ENCODE measurements at regions not wholly inside any gene's neighbourhood (a gene's known extent, or its start where the extent isn't known, plus 50 kb on each side); places are given as distances from the start of the nearest gene placed in this dataset.
"Not testable (repeated sequence)": the region's sequence is repeated elsewhere in the genome, so short reads cannot be mapped to it uniquely, and the experiment has no call there.

- TF ChIP-seq, protein P1, sequence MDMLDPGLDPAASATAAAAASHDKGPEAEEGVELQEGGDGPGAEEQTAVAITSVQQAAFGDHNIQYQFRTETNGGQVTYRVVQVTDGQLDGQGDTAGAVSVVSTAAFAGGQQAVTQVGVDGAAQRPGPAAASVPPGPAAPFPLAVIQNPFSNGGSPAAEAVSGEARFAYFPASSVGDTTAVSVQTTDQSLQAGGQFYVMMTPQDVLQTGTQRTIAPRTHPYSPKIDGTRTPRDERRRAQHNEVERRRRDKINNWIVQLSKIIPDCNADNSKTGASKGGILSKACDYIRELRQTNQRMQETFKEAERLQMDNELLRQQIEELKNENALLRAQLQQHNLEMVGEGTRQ (IDR thresholded peaks at IDR 0.05; ENCODE audit: borderline replicate concordance, low read depth, low read length), result not testable (repeated sequence)
- TF ChIP-seq STAT3 (IDR thresholded peaks at IDR 0.05; ENCODE audit: low read depth, low read length); ZNF274 (IDR thresholded peaks at IDR 0.05; ENCODE audit: insufficient read depth, insufficient read length); SIN3A (IDR thresholded peaks at IDR 0.05; ENCODE audit: low read depth, low read length); CTCF (IDR thresholded peaks at IDR 0.05 in 2 of 3, conservative IDR thresholded peaks at IDR 0.05 in 1 of 3; ENCODE audit: control insufficient read depth in 2 of 3, extremely low read depth in 1 of 3, insufficient read depth in 1 of 3, low read depth in 3 of 3, low read length in 3 of 3); CEBPB (IDR thresholded peaks at IDR 0.05; ENCODE audit: borderline replicate concordance in 1 of 2, low read depth in 2 of 2, low read length in 2 of 2); EP300 (IDR thresholded peaks at IDR 0.05; ENCODE audit: borderline replicate concordance in 1 of 2, control insufficient read depth in 1 of 2, low read depth in 2 of 2, low read length in 2 of 2); HDAC2 (IDR thresholded peaks at IDR 0.05); EZH2 (IDR thresholded peaks at IDR 0.05; ENCODE audit: borderline replicate concordance, control insufficient read depth, low read depth, low read length); POLR2A (IDR thresholded peaks at IDR 0.05; ENCODE audit: low read depth, low read length); POLR2AphosphoS5 (IDR thresholded peaks at IDR 0.05; ENCODE audit: low read length): not testable (repeated sequence)
These were observed 111.8 kb upstream of the ANKRD30BL start for GRCh38 chr2:132273585-132273984.

Data from GM12878 (cell line).